H54 (cell line): ENCODE measurements at regions not wholly inside any gene's neighbourhood (a gene's known extent, or its start where the extent isn't known, plus 50 kb on each side); places are given as distances from the start of the nearest gene placed in this dataset.
"Not testable (repeated sequence)": the region's sequence is repeated elsewhere in the genome, so short reads cannot be mapped to it uniquely, and the experiment has no call there.

Experiments
- DNase-seq: peaks from one replicate; pipeline ENCODE4 v3.0.0; 2011; ENCODE audit warnings: low spot score, mixed read lengths; ENCODE audit not compliant: insufficient read length
- FAIRE-seq: peaks from 3 replicates; lab custom pipeline; 2011; peaks lifted over from hg19 to GRCh38; lab: Jason Lieb, UNC
- POLR2A ChIP-seq: IDR thresholded peaks from 2 replicates; pipeline ENCODE4 v1.6.1; 2011; ENCODE audit warnings: low read depth, mild to moderate bottlenecking, low read length

- no peak for FAIRE-seq
- no peak for DNase-seq
Measured at GRCh38 chr5:121087560-121087959, 623.5 kb downstream of the PRR16 start.

GRCh38 chr5:121088341-121088740, 624.2 kb downstream of the PRR16 start:
- FAIRE-seq: no peak
- DNase-seq: no peak
- no peak for TF ChIP-seq POLR2A

More at GRCh38 chr5:121087560-121087959, 623.5 kb downstream of the PRR16 start:
- TF ChIP-seq POLR2A: no peak

DNA sequence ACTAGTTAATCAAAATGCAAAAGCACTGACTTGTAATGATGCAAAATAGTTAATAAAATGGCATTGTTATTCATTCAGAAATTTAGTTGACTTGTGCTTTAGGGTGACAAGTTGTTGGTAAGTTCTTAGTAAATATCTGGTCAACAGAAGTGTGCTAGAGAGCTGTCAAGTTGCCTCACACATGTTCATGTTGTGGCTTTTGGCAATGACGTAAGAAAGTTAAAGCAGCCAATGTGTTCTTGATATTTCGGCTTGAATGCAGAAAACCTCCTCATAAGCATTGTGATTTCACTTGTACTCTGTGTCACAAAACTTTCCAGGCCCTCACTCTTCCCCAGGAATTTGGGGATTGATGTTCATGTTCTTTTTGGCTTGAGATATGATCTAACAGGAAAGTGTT, 626.7 kb downstream of the PRR16 start:
- no peak for FAIRE-seq
- no peak for TF ChIP-seq POLR2A
- DNase-seq: no peak

DNA sequence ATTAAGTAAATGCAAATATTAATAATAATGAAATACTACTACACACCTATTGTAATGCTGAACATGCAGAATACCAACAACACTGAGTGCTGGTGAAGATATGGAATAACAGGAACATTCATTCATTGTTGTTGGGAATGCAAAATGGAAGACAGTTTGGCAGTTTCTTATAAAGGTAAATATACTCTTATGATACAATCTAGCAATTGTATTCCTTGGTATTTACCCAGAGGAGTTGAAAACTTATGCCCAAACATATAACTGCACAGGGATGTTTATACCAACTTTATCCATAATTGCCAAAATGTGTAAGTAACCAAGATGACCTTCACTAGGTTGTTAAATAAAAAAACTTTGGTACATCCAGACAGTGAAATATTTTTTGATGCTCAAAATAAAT, 636.8 kb downstream of the PRR16 start:
- no peak for FAIRE-seq
- TF ChIP-seq POLR2A: no peak
- DNase-seq: no peak

DNA sequence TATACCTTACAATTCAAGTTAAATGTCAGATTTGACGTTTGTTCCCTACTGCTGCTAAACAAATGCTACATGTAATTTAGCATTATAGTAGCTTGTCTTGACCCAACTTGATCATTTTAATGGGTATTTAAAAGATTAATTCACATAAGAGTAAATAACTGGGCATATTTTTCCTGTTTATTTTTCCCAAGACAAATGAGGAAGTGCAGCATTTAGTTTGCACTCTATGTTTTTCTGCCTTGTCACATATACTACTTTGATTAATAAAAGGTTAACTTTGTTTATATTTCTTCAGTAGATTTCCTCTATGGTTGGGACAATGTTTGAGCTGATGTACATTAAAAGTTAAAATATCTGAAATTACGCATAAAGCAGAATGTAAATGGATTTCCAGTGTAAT, 641.8 kb downstream of the PRR16 start:
- DNase-seq (no peak), FAIRE-seq (no peak)
- TF ChIP-seq POLR2A: no peak

GRCh38 chr5:121106721-121107690, 642.9 kb downstream of the PRR16 start:
- DNase-seq, FAIRE-seq: not testable (repeated sequence)

- no peak for TF ChIP-seq POLR2A
- FAIRE-seq (no peak), DNase-seq (no peak)
Measured at GRCh38 chr5:121108725-121109124, 644.6 kb downstream of the PRR16 start.

DNA sequence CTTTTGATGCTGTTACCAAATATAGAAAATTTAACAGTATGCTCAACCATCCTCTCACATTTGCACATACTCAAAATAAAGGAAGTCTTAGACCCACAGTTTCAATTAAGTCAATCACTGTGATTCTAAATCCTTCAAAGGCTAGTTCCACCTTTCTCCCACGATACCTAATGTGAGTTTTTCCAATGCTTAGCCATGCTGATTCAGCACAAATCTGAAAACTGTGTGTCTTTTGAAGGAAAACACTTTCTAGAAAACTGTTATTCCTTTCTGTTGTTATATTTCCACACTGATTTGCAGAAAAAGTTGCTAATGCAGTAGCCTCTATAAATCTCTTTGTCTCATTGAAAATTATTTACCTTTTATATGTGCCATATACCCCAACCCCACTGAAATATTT, 645.7 kb downstream of the PRR16 start:
- no peak for TF ChIP-seq POLR2A
- DNase-seq: no peak
- no peak for FAIRE-seq

GRCh38 chr5:121121786-121122185, 657.7 kb downstream of the PRR16 start:
- no peak for FAIRE-seq
- TF ChIP-seq POLR2A: no peak
- no peak for DNase-seq

GRCh38 chr5:121138495-121138907, 674.4 kb downstream of the PRR16 start:
- no peak for TF ChIP-seq POLR2A
- FAIRE-seq (no peak), DNase-seq (no peak)

GRCh38 chr5:121138952-121139351, 674.9 kb downstream of the PRR16 start:
- no peak for FAIRE-seq
- no peak for TF ChIP-seq POLR2A
- DNase-seq: no peak

DNA sequence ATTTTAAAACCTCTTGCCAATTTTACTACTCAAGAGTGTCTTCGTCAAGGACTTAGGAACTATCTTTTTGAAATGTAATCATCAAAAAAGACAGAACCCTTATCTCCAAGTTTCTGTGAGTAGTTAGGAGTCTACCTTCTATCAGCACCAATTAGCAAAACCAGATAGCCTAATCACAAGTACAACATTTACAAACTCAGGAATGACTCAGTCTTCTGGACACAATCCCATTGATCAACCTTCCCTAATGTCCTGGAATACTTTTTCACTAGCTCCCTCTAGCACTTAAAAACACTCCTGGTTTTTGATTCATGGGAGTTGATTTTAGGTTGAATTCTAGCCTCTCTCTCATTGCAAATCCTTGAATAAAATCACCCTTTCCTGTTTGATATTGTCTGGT, 680.7 kb downstream of the PRR16 start:
- FAIRE-seq: peak; percentile 92
- TF ChIP-seq POLR2A: no peak
- no peak for DNase-seq

DNA sequence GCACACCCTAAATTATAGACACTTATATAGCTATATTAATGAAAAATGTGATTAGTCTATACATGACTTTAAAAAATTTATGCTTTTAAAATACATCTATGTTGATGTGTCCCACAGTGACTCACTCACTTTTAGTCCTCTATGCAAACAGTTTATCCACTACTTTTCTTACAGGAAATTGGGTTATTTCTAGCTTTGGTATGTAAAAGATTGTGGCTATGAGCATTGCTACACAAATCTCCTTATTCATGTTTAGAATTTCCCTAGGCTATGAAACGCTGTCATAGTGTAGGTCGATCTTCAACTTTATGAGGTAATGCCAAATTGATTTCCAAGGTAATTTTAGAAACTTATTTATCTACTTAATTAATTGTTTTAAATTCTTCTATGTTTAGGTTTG, 687.4 kb downstream of the PRR16 start:
- DNase-seq: no peak
- no peak for TF ChIP-seq POLR2A
- FAIRE-seq: no peak

DNA sequence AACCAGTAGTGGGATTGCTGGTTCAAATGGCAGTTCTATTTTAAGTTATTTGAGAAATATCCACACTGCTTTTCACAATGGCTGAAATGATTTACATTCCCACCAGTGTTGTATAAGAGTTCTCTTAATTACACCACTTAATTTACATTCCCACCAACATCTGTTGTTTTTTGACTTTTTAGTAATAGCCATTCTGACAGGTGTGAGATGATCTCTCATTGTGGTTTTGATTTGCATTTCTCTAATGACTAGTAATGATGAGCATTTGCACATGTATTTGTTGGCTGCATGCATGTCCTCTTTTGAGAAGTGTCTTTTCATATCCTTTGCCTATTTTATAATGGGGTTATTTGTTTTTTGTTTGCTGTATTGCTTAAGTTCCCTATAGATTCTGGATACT, 688.3 kb downstream of the PRR16 start:
- DNase-seq (no peak), FAIRE-seq (no peak)
- TF ChIP-seq POLR2A: no peak

GRCh38 chr5:121156565-121156964, 692.5 kb downstream of the PRR16 start:
- DNase-seq: no peak
- TF ChIP-seq POLR2A: no peak
- no peak for FAIRE-seq
